GM12878 (cell line): ENCODE measurements at regions not wholly inside any gene's neighbourhood (a gene's known extent, or its start where the extent isn't known, plus 50 kb on each side); places are given as distances from the start of the nearest gene placed in this dataset.
A peak's percentile ranks its signal among the peaks of the same experiment; 100 is the strongest.

Source experiments
- ATAC-seq: fragments of 200-7000 bp; cut with Tn5 transposase; 3 replicates; pipeline ENCODE4 v1.9.1; 2020; ENCODE audit warnings: mild to moderate bottlenecking, moderate library complexity
- BruUV-seq: library from RNA; stranded (reverse); fragments of 400-500 nt; replicated peaks from 2 replicates; lab custom pipeline; 2021; lab: Mats Ljungman, UMichigan
- CTCF ChIA-PET: fragments of 300-600 bp; sonication (Branson Sonifier 250); formaldehyde crosslinking; extraction: SDS; loops from one replicate; lab custom pipeline; 2021; ENCODE audit warnings: inconsistent platforms; lab: Yijun Ruan, JAX
- POLR2A ChIA-PET: fragments of 350-600 bp; formaldehyde crosslinking; extraction: SDS; loops from one replicate; lab custom pipeline; 2021; ENCODE audit warnings: inconsistent platforms; lab: Charles Lee
- RAD21 ChIA-PET: fragments of 300-600 bp; sonication (Branson Sonifier 250); formaldehyde crosslinking; loops from one replicate; lab custom pipeline; 2023; ENCODE audit warnings: antibody characterized with exemption; ENCODE audit not compliant: unreplicated experiment; lab: Charles Lee
- SMC1A ChIA-PET: fragments of 300-600 bp; sonication (Branson Sonifier 250); formaldehyde crosslinking; loops from one replicate; lab custom pipeline; 2023; ENCODE audit not compliant: unreplicated experiment, uncharacterized antibody; lab: Charles Lee
- DNase-seq: peaks from one replicate; pipeline ENCODE4 v3.0.0-alpha.2; 2011; ENCODE audit warnings: low read depth, low spot score
- FAIRE-seq: peaks from 3 replicates; lab custom pipeline; 2011; peaks lifted over from hg19 to GRCh38; lab: Jason Lieb, UNC
- H2AFZ ChIP-seq: 2 replicates; pipeline ENCODE4 v1.6.0; 2011; ENCODE audit warnings: low read depth, low read length, control low read depth; ENCODE audit not compliant: control insufficient read depth
- H3K27ac ChIP-seq: 2 replicates; pipeline ENCODE4 v1.5.1; 2011; ENCODE audit warnings: control low read depth; ENCODE audit not compliant: control insufficient read depth, insufficient read depth
- H3K27me3 ChIP-seq, 2 experiments: replicated peaks in 1 of 2; 2 replicates each; pipeline versions ENCODE4 v1.6.0 to v1.6.1; 2011; ENCODE audit warnings: low read length in 1 of 2; ENCODE audit not compliant: control insufficient read depth in 2 of 2, insufficient read depth in 2 of 2
- H3K36me3 ChIP-seq, 2 experiments: 2 replicates each; pipeline ENCODE4 v1.5.1; 2011; ENCODE audit warnings: low read length in 1 of 2; ENCODE audit not compliant: control insufficient read depth in 2 of 2, insufficient read depth in 2 of 2
- H3K4me1 ChIP-seq: 2 replicates; pipeline ENCODE4 v1.6.1; 2011; ENCODE audit warnings: mild to moderate bottlenecking, low read length, moderate library complexity, mixed read lengths; ENCODE audit not compliant: control insufficient read depth, insufficient read depth
- H3K4me2 ChIP-seq: 2 replicates; pipeline ENCODE4 v1.6.0; 2011; ENCODE audit warnings: control low read depth; ENCODE audit not compliant: control insufficient read depth, insufficient read depth
- H3K4me3 ChIP-seq: fragments of 200-600 bp; sonication (generic); 2 replicates; pipeline ENCODE4 v1.5.1; 2016
- H3K79me2 ChIP-seq: 2 replicates; pipeline ENCODE4 v1.6.0; 2011; ENCODE audit warnings: low read length; ENCODE audit not compliant: control insufficient read depth, insufficient read depth
- H3K9ac ChIP-seq: 2 replicates; pipeline ENCODE4 v1.8.0; 2011; ENCODE audit warnings: low read length, control low read depth, mixed read lengths; ENCODE audit not compliant: control insufficient read depth, insufficient read depth
- H3K9me3 ChIP-seq: replicated peaks from 3 replicates; pipeline ENCODE4 v1.5.1; 2011; ENCODE audit warnings: mild to moderate bottlenecking, low read length; ENCODE audit not compliant: control insufficient read depth, insufficient read depth
- H4K20me1 ChIP-seq: 2 replicates; pipeline ENCODE4 v1.6.0; 2011; ENCODE audit not compliant: control insufficient read depth, insufficient read depth
- BCL3 ChIP-seq: IDR thresholded peaks from 2 replicates; pipeline ENCODE4 v1.6.1; 2011; ENCODE audit warnings: borderline replicate concordance, low read depth, mild to moderate bottlenecking, moderate library complexity, low read length; ENCODE audit not compliant: insufficient read depth, poor library complexity, severe bottlenecking
- EED ChIP-seq: sonication (generic); IDR thresholded peaks from 2 replicates; pipeline ENCODE4 v1.6.1; 2016; ENCODE audit warnings: antibody characterized with exemption, low read depth
- ETV6 ChIP-seq, 2 experiments: fragments of 450-650 bp in 1 of 2; IDR thresholded peaks in 1 of 2; conservative IDR thresholded peaks in 1 of 2; 2 replicates each; pipeline ENCODE4 v1.6.1; 2014; ENCODE audit warnings: antibody characterized with exemption in 1 of 2, borderline replicate concordance in 1 of 2, low read depth in 1 of 2, mild to moderate bottlenecking in 1 of 2, moderate library complexity in 1 of 2
- NFYB ChIP-seq: IDR thresholded peaks from 2 replicates; pipeline ENCODE4 v1.6.1; 2011; ENCODE audit warnings: low read depth, mild to moderate bottlenecking, low read length, improper control_type of control experiment, moderate library complexity; ENCODE audit not compliant: insufficient read depth
- WGBS: methylation state at CpG from one replicate; pipeline ENCODE4 v1.1.6; 2016; ENCODE audit warnings: low lambda C conversion rate; ENCODE audit not compliant: insufficient replicate concordance, insufficient coverage; ENCODE audit errors: missing lambda C conversion rate; 5-methylcytosine and 5-hydroxymethylcytosine counted together
- in situ Hi-C: fragments of 300-500 bp; cut with MboI; formaldehyde crosslinking; loops from 9 replicates; pipeline ENCODE4 v1.14.3; 2018; ENCODE audit warnings: mixed read lengths
- intact Hi-C: fragments of 100-400 bp; cut with micrococcal nuclease; formaldehyde crosslinking; loops from one replicate; pipeline ENCODE4 v1.14.2; 2022; ENCODE audit not compliant: unreplicated experiment

- SMC1A ChIA-PET: interaction anchor here (1.3 to 2.9 kb wide), 2 partner anchors 8 to 29 kb away, joined by 3 to 8 read pairs; no protein-coding TSS in a partner anchor
- H2AFZ ChIP-seq: no peak overlapping the region; the same call in 1 of the 2 replicates
- H3K27ac ChIP-seq: no peak overlapping the region
- no TSS peak for BruUV-seq
- H3K9me3 ChIP-seq: no peaks in the 10 kb centered on the region
- H3K4me1 ChIP-seq: peaks cover 10% of the 10 kb centered on the region
- no peaks in the 10 kb centered on the region for H3K79me2 ChIP-seq
- H3K9ac ChIP-seq: no peak overlapping the region
- WGBS: 44% methylated on average over 5 of the region's 5 CpGs
- TF ChIP-seq EED (0 out of 2 replicates have a peak, but pooled peaks have one; percentile 22), BCL3 (no peak), ETV6 (conservative IDR thresholded peaks at IDR 0.05 in 1 of 2, IDR thresholded peaks at IDR 0.05 in 1 of 2; ENCODE audit: borderline replicate concordance in 1 of 2, low read depth in 1 of 2) (peak in 1 of 2 experiments; percentile 38; a peak in 1 of 4 replicates), NFYB (no peak)
- CTCF ChIA-PET: no interaction called here
- no peak overlapping the region for H3K4me2 ChIP-seq
- H3K27me3 ChIP-seq: no peaks in the 10 kb centered on the region
- no peak overlapping the region for H3K4me3 ChIP-seq
- RAD21 ChIA-PET: interaction anchor here (1.0 kb wide), 1 partner anchor 51 kb away, joined by 3 read pairs; no protein-coding TSS in a partner anchor
- intact Hi-C loops (no loop called here), in situ Hi-C loops (no loop called here)
- POLR2A ChIA-PET: interaction anchor here (1.0 kb wide), 1 partner anchor 51 kb away, joined by 4 read pairs; no protein-coding TSS in a partner anchor
- no peaks in the 10 kb centered on the region for H4K20me1 ChIP-seq
- no peaks in the 10 kb centered on the region for H3K36me3 ChIP-seq
- DNase-seq (no peak), ATAC-seq (peak; percentile 29; the same call in 1 of the 3 replicates), FAIRE-seq (no peak)
Measured at GRCh38 chr5:56737002-56737621, 78.2 kb upstream of the MAP3K1 start.
